ENCODE measurements at regions not wholly inside any gene's neighbourhood (a gene's known extent, or its start where the extent isn't known, plus 50 kb on each side); places are given as distances from the start of the nearest gene placed in this dataset.

DNA sequence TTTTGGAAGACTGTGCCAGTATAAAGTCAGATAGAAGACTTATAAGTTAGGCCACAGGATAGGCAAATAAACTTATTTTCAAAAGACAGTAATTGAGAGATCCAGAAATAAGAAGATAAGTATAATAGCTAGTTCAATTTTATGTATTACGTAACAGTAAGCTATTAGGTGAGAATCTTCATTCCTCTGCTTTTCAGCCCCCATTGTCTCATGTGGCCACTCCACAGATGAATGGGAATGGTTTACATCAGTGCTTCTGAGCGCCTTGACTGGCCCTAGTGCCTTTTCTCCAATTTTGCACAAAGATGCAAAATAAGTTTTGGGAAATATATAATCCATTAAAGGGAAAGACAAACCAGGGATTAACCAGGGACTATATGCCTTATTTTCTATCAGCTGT, 550.5 kb downstream of the MMUT start:
- no peak for DNase-seq (ENCODE audit: low read depth)

DNA sequence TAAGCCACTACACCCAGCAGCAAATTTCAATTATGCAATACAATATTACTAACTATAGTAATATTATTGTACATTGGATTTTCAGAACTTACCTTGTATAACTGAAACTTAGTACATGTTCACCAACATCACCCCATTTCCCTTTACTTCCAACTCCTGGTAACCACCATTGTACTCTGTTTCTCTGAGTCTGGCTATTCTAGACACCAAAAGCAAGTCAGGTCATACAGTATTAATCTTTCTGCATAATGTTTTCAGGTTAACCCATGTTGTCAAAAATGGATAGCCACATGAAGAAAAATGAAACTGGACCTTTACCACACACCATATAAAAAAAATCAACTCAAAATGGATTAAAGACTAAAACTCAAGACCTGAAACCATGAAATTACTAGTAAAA, 558.2 kb downstream of the MMUT start:
- no peak for DNase-seq (ENCODE audit: low read depth)

DNA sequence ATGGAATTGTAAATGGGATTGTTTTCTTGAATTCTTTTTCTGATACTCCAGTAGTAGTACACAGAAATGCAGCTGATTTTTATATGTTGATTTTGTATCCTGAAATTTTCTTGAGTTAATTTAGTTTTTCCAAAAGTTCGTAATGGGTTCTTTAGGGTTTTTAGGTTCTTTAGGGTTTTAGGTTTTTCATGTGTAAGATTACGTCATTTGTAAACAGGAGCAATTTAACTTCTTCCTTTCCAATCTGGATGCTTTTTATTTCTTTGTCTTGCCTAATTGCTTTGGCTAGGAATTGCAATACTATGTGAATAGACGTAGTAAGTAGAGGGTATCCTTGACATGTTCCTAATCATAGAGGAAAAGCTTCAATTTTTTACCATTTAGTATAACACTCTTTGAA, 568.6 kb downstream of the MMUT start:
- no peak for DNase-seq (ENCODE audit: low read depth)

DNA sequence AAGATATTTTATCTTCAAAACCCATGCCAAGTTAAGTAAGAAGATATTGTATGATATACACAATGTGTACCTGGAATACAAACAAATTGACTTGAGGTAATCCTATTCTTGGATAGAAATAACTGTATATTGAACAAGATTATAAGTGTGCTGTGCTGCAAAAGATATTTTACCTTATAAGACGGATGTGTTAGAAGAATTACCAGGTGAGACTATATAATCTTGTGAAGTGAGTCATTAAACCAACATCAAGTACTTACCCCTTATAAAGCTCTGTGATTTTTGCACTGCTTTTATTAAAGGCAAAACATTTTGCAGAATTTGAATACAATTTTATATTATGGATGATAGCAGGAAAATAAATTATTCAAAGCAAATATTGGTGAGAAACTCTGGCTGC, 570.0 kb downstream of the MMUT start:
- DNase-seq (ENCODE audit: low read depth): no peak

DNA sequence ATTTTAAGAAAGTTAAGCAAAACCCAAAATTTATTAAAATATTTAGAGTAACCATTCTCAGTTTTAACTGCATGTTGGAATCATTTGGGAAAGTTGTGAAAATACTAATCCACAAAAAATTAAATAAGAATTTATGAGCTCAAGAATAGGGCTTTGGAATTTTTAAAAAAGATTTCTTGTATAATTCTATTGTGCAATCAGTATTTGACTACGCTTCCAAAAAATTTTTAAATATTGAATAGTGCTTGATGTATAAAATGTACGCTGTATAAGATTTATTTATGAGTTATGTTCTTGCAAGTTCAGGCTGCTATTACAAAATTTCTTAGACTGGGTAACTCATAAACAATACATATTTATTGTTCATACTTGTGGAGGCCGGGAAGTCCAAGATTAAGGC, 571.7 kb downstream of the MMUT start:
- no peak for DNase-seq (ENCODE audit: low read depth)

DNA sequence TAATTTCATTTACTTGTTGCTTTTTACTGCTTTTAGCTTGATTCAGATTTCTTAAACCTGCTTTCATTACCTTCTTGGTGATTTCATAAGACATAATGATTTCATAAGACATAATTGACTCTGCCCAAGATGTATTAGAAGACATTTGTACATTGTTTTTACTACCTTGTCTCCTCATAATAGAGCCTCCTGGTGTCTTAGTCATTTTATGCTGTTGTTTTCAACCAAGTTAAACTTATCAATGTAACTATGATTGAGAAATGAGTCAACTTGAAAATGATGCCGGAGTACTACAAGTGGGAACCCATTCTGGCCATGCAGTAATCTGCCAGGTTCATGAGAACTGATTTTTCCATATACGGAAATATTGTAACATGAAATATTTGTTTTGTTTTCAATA, 573.6 kb downstream of the MMUT start:
- no peak for DNase-seq (ENCODE audit: low read depth)

DNA sequence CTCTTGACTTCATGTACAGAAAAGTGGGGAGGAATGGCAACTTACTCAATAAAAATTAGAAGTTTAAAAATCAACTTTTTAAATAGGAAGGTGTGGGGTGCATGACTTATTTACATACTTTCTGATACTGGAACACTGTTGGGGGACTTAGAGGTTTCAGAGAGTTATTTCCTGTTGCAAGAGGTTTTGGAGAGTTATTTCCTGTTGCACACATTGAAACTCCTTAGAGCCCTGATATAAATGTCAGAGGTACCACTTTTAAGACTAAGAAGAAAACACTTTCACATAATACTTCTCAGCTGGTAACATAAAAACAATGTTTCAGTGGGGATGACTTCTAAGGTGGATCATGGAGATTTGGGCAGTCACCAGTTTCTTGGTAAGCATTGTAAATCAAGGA, 579.9 kb downstream of the MMUT start:
- no peak for DNase-seq (ENCODE audit: low read depth)

DNA sequence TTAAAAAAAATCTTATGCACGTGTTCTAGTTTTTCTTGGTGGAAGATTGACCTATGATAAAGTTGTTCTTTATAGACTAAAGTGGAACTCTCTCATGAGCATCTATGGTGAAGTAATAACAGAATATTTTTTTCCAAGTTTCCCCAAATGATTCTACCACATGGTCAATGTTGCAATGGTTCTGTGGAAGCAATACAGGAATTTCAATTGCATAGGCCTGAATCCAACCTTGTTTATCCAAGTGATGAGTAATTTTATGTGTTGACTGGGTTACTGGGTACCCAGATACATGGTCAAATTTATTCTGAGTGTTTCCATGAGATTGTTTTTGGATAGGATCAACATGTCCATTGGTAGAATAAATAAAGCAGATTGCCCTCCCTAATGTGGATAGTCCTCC, 581.5 kb downstream of the MMUT start:
- peak; percentile 6 for DNase-seq (ENCODE audit: low read depth)

DNA sequence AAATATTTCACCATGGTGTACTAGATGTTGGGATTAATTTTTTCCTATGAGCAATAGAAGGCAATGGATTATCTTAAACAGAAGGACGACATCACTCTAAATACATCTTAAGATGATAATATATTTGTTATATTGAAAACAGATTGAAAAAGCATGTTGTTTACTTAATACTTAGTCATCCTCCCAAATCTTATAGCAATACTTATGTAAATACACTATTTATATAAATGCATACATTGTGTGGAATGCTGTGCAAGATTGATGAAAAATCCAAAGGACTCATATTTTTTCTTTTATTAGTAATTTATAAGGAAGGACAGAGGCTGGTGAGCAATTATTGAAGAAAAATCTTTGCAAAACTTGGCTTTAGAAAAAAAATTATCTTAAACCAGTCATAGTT, 593.5 kb downstream of the MMUT start:
- DNase-seq (ENCODE audit: low read depth): no peak

DNA sequence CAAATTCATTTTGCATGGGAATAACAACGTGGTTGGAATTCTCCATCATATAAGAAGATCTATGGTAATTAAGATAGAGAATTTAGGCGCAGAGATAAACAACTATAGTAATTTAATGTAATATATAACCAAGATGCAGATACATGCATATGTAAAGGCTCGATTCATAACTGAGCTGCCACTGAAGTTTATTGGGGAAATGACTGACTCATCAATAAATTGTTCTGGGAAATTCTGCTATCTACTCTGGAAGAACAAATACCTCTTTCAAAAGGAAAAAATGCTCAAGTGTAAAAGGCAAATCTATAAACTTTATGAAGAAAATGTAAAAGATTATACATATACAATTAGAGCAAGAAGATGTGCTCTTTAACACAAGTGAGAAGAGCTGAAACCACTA, 596.4 kb downstream of the MMUT start:
- DNase-seq (ENCODE audit: low read depth): no peak

DNA sequence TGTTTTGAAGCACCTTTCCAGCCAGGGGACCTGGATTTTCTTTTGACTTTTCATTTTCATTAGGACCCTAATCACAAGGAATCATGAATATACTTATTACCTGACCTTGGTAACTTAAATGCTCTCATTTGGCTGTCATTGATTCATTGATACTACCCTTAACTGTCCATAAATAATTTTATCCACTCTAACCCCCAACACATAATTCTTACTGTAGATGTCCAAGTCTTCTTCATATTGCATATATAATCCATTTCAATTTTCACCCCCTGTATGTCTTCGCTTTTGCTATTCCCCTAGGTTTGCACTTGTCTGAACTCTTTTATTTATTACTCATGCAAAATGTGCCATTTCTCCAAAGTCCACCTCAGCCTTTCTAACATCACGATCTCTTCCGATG, 602.9 kb downstream of the MMUT start:
- no peak for DNase-seq (ENCODE audit: low read depth)

DNA sequence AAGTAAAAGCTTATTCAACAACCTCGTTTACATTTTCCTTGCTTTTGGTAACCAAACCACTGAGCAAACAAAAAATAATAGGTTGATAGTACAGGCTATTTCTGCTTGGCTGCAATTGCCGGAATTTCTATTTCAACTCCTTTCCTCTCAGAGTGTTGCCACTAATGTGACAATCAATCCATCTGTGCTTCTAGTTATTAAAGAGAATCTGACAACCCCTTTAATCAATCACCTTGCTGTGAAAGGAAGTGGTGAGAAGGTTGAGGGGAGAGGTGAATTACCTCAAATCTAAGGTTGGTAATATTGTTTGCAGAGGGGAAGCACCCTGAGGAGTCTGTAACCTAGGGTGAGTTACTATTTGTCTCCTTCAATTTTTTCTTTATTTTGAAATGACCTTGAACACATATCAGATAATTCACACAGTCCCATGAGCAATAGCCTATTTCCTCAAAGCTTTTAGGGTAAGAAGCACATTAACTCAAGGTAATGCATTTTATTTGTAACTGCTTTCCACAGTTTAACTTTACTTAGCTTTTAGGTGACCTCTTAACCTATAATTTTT, 603.4 kb downstream of the MMUT start:
- DNase-seq (ENCODE audit: low read depth): no peak

DNA sequence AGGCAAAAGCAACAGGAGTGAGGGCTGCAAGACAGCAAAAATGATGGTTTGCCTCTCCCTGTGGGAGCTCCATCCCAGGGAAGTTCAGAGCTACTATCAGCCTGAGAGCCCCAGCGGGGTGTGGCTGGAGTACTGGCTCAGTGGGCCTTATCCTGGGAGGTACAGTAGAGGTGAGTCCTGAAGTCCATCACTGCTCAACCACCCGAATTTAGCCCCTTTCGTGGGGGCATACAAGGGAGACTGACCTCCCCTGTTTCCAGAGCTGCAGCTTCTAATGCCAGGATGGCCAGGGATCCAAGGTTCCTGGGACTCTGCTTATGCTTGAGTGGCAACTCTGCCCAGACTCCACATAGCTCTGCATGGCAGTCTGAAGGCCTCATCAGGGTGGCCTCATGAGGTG, 617.8 kb downstream of the MMUT start:
- DNase-seq (ENCODE audit: low read depth): no peak

DNA sequence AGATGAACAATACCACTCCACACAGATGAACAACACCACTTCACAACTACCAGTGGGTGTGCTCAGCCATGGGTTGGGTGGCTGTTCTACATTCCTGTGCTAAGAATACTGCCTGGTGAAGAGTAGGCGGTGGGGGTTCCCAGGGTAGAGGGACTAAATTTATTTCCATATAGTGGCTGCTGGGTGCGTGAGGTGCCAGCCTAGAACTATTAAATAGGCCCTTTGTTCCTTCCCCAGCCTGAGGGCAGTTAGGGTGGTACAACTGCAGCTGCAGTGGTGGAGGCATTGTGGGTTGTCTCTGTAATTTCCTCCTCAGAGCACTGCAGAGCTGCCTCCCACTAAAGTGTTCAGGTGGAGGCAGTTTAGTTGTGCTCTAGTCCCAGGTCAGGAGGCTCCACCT, 618.4 kb downstream of the MMUT start:
- no peak for DNase-seq (ENCODE audit: low read depth)

DNA sequence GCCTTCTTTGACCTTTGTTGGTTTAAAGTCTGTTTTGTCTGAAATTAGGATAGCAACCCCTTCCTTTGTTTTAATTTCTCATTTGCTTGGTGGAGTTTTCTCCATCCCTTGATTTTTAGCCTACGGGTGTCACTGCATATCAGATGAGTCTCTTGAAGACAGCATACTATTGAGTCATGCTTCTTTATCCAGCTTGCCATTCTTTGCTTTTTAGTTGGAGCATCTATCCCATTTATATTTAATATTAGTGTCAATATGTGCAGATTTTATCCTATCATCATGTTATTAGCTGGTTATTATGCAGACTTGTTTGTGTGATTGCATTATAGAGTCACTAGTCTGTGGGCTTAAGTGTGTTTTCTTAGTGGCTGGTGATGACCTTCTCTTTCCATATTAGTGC, 622.2 kb downstream of the MMUT start:
- DNase-seq (ENCODE audit: low read depth): no peak

DNA sequence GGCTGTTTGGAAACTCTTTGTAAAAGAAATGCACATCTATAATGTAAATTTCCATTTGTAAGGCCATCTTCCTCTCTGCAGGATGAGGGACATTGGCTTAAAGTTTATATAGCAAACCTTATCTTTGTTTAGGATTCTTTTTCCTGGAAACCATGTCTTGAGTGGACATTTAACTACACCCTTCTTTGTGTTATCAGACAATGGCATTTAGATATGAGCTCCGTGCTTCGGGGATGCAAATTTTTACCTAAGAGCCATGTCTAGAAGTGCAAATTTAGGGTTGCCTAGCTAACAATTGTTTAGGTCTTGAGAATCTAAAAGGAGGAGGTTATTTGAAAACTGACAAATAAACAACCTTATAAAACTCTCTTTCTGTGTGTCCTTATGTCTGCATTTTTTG, 623.8 kb downstream of the MMUT start:
- DNase-seq (ENCODE audit: low read depth): no peak

DNA sequence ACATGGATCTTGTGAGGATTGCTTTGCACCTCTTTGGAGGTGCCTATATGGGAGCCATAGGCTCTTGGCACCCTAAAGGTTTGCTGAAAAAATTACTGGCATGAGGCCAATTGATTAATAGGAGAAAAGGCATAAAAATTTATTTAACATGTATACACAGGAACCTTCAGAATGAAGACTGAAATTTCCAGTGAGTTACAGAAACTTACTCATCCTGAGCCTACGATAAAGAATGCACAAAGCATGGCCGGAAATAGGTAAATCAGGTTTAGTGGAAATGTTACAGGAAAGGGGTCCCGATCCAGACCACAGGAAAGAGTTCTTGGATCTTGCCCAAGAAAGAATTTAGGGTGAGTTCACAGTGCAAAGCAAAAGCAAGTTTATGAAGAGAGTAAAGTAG, 625.3 kb downstream of the MMUT start:
- DNase-seq (ENCODE audit: low read depth): no peak

DNA sequence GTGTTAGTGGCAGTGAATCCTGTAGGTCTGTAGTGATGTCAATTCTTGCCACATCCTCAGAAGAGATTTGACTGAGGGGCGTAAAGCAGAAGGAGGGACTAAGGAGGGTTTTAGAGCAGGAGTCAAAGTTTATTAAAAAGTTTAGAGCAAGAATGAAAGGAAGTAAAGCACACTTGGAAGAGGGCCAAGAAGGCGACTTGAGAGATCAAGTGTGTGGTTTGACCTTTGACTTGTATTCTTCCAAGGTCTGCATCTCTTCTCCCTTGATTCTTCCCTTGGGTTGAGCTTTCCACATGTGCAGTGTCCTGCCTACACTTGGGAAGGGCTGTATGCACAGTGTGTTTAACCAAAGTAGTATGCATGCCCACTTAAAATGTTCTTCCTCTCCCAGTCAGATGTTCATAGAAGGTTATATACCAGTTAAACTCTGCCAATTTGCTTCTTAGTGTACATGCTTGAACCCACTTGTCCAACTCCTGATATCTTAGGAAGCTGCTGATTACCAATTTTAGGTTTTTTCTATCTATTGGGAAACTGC, 627.6 kb downstream of the MMUT start:
- no peak for DNase-seq (ENCODE audit: low read depth)

DNA sequence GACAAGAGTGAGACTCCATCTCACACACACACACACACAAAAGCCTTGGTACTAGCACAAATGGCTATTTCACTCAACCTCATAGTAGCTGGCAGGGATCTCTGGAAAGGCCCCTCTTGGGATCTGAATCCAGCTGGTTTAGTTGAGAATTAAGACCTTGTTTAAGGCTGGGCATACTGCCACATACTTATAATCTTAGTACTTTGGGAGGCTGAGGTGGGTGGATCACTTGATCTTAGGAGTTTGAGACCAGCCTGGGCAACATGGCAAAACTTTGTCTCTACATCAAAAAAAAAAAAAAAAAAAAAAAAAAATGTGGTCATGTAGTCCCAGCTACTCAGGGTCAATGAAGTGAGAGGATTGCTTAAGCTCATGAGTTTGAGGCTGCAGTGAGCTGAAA, 628.3 kb downstream of the MMUT start:
- DNase-seq (ENCODE audit: low read depth): peak; percentile 49

DNA sequence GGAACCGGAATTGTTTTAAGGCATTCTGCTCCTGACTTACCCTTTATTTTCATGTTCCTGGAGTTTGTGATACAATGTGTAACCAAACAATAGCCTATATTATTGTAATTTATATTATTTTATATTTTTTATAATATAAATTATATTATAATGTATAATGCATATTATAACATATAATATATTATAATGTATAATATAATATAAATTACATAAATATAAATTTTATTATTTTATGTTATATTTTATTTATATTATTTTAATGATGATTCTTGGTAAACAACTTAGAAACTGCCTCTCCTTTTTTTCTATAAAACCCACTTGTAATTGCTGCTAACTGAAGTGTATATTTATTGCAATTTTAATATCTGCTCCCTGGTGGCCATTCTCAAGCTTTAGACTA, 629.1 kb downstream of the MMUT start:
- no peak for DNase-seq (ENCODE audit: low read depth)

DNA sequence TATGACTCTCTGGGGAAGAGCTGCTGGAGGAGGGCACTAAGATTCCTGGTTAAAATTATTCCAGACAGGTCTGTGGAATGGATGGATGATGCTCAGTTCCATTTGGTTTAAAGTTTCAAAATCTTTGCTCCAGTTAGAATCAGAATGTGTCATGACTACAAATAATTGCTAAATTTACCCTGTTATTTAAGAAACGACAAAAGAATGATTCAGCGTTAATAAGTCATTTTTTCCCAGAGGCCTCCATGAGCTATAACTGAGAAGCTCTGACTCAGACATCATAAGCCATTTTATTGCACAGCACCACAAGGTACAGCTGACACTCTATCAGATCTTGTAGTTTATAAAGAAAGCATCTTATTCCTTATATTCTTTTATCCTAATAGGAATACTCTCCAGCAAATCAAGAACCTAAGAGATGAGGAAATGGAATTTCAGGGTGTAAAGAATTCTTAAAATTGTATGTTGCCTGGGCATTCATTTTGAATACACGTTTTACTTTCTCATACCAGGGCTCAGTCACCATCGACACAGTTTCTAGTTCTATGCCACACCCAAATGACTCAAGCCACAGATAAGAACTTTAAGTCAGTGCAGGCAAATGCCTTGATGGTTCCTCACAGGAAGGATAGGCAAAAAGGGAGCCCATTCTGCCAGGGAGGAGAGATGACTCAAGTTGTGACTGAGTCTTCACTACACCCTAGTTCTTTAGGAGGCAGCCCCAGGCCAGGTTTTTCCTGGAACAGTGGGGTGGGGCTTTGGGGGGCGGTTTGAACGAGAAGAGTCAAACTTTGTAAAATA, 636.0 kb downstream of the MMUT start:
- DNase-seq (ENCODE audit: low read depth): peak; percentile 92

DNA sequence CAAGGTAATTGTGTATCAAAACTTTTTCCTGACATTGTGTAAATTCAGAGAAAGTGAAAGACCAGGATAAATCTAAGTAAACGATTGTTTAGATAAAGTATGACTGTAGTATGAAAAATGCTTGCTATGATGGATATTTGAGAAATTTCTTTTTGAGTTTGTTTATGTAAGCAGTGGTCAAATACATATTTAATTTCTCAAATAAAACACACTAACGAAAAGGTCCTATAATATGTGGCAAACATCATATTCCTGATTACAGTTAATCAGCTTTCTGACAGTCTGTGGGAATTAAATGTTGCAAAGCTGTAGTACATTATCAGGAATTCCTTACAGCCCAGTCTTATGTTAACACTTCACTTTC, 636.9 kb downstream of the MMUT start:
- no peak for DNase-seq (ENCODE audit: low read depth)

DNA sequence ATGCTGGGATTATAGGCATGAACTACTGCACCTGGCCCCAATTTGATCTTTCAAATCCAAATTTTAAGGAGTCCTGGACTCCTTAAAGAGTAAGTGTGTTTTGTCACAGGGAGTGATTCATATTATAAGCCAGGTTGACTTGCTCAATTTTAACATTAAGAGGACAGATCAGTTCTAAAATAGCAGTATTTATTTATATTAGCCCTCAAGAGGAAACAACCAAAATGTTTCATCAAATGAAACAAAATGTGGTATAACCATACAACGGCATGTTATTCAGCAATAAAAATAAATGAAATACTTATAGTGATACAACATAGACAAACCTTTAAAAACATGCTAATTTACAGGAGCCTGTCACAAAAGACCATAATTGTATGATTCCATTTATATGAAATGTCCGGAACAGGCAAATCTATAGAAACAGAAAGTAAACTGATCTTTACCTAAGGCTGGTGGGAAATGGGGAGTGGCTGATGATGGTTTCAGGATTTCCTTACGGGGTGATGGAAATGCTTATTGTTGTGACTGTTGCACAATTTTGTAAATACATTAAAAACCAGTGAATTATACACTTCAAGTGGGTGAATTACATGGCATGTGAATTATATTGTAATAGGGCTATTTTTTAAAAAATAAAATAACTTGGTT, 637.4 kb downstream of the MMUT start:
- DNase-seq (ENCODE audit: low read depth): no peak

DNA sequence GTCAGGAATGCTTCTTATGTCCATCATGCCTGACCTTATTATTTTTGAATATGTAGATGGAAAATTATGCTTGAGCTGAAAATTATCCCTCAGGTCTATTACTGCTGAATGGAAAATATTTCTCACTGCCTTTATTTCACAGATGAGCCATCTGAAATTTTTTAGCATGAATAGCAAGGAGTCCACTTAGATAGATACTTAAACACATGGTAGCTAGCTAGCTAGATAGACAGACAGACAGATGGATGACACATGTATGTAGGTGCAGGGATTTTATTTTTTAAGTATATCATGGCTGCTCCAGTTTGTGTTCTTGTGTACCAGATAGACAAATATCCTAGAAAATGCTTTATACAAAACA, 645.0 kb downstream of the MMUT start:
- no peak for DNase-seq (ENCODE audit: low read depth)

Measured in stromal cell of bone marrow (primary cell).